H4 (cell line): ENCODE measurements at regions not wholly inside any gene's neighbourhood (a gene's known extent, or its start where the extent isn't known, plus 50 kb on each side); places are given as distances from the start of the nearest gene placed in this dataset.
A peak's percentile ranks its signal among the peaks of the same experiment; 100 is the strongest.

Experiments used
- DNase-seq: peaks from one replicate; pipeline ENCODE4 v3.0.0-alpha.2; 2015; ENCODE audit warnings: low spot score

GRCh38 chr2:193774166-193774565, 1579.4 kb upstream of the TMEFF2 start:
- DNase-seq: no peak

- no peak for DNase-seq
Observed at GRCh38 chr2:193751299-193751698, 1556.6 kb upstream of the TMEFF2 start.

GRCh38 chr2:193749485-193749884, 1554.8 kb upstream of the TMEFF2 start:
- no peak for DNase-seq

GRCh38 chr2:193743089-193743488, 1548.4 kb upstream of the TMEFF2 start:
- DNase-seq: no peak

- DNase-seq: no peak
Observed at GRCh38 chr2:193738892-193739291, 1544.2 kb upstream of the TMEFF2 start.

- no peak for DNase-seq
Observed at GRCh38 chr2:193712912-193713311, 1518.2 kb upstream of the TMEFF2 start.

GRCh38 chr2:193703411-193703810, 1508.7 kb upstream of the TMEFF2 start:
- DNase-seq: no peak

- no peak for DNase-seq
Observed at GRCh38 chr2:193701484-193701883, 1506.8 kb upstream of the TMEFF2 start.

- peak; percentile 21 for DNase-seq
Observed at GRCh38 chr2:193695367-193695766, 1500.6 kb upstream of the TMEFF2 start.

- no peak for DNase-seq
Observed at GRCh38 chr2:193693758-193694157, 1499.0 kb upstream of the TMEFF2 start.

- no peak for DNase-seq
Observed at GRCh38 chr2:193690572-193690971, 1495.8 kb upstream of the TMEFF2 start.

GRCh38 chr2:193687195-193687594, 1492.5 kb upstream of the TMEFF2 start:
- DNase-seq: no peak

- no peak for DNase-seq
Observed at GRCh38 chr2:193679847-193680246, 1485.1 kb upstream of the TMEFF2 start.

- no peak for DNase-seq
Observed at GRCh38 chr2:193670478-193670877, 1475.7 kb upstream of the TMEFF2 start.

- DNase-seq: no peak
Observed at GRCh38 chr2:193668557-193669323, 1474.0 kb upstream of the TMEFF2 start.

- no peak for DNase-seq
Observed at GRCh38 chr2:193627927-193628272, 1433.2 kb upstream of the TMEFF2 start.

- no peak for DNase-seq
Observed at GRCh38 chr2:193627187-193627926, 1432.6 kb upstream of the TMEFF2 start.

GRCh38 chr2:193608451-193608850, 1413.7 kb upstream of the TMEFF2 start:
- DNase-seq: no peak

GRCh38 chr2:193590831-193591230, 1396.1 kb upstream of the TMEFF2 start:
- no peak for DNase-seq

- DNase-seq: peak; percentile 76
Observed at GRCh38 chr2:193584522-193584938, 1389.8 kb upstream of the TMEFF2 start.

GRCh38 chr2:193583638-193584400, 1389.1 kb upstream of the TMEFF2 start:
- peak; percentile 36 for DNase-seq

- no peak for DNase-seq
Observed at GRCh38 chr2:193581807-193582206, 1387.1 kb upstream of the TMEFF2 start.
